GM12878 (cell line): ENCODE measurements at regions not wholly inside any gene's neighbourhood (a gene's known extent, or its start where the extent isn't known, plus 50 kb on each side); places are given as distances from the start of the nearest gene placed in this dataset.

Source experiments
- ATAC-seq: fragments of 200-7000 bp; cut with Tn5 transposase; 3 replicates; pipeline ENCODE4 v1.9.1; 2020; ENCODE audit warnings: mild to moderate bottlenecking, moderate library complexity
- BruUV-seq: library from RNA; stranded (reverse); fragments of 400-500 nt; replicated peaks from 2 replicates; lab custom pipeline; 2021; lab: Mats Ljungman, UMichigan
- CTCF ChIA-PET: fragments of 300-600 bp; sonication (Branson Sonifier 250); formaldehyde crosslinking; extraction: SDS; loops from one replicate; lab custom pipeline; 2021; ENCODE audit warnings: inconsistent platforms; lab: Yijun Ruan, JAX
- POLR2A ChIA-PET: fragments of 350-600 bp; formaldehyde crosslinking; extraction: SDS; loops from one replicate; lab custom pipeline; 2021; ENCODE audit warnings: inconsistent platforms; lab: Charles Lee
- RAD21 ChIA-PET: fragments of 300-600 bp; sonication (Branson Sonifier 250); formaldehyde crosslinking; loops from one replicate; lab custom pipeline; 2023; ENCODE audit warnings: antibody characterized with exemption; ENCODE audit not compliant: unreplicated experiment; lab: Charles Lee
- SMC1A ChIA-PET: fragments of 300-600 bp; sonication (Branson Sonifier 250); formaldehyde crosslinking; loops from one replicate; lab custom pipeline; 2023; ENCODE audit not compliant: unreplicated experiment, uncharacterized antibody; lab: Charles Lee
- DNase-seq: peaks from one replicate; pipeline ENCODE4 v3.0.0-alpha.2; 2011; ENCODE audit warnings: low read depth, low spot score
- FAIRE-seq: peaks from 3 replicates; lab custom pipeline; 2011; peaks lifted over from hg19 to GRCh38; lab: Jason Lieb, UNC
- H2AFZ ChIP-seq: 2 replicates; pipeline ENCODE4 v1.6.0; 2011; ENCODE audit warnings: low read depth, low read length, control low read depth; ENCODE audit not compliant: control insufficient read depth
- H3K27ac ChIP-seq: 2 replicates; pipeline ENCODE4 v1.5.1; 2011; ENCODE audit warnings: control low read depth; ENCODE audit not compliant: control insufficient read depth, insufficient read depth
- H3K27me3 ChIP-seq, 2 experiments: replicated peaks in 1 of 2; 2 replicates each; pipeline versions ENCODE4 v1.6.0 to v1.6.1; 2011; ENCODE audit warnings: low read length in 1 of 2; ENCODE audit not compliant: control insufficient read depth in 2 of 2, insufficient read depth in 2 of 2
- H3K36me3 ChIP-seq, 2 experiments: 2 replicates each; pipeline ENCODE4 v1.5.1; 2011; ENCODE audit warnings: low read length in 1 of 2; ENCODE audit not compliant: control insufficient read depth in 2 of 2, insufficient read depth in 2 of 2
- H3K4me1 ChIP-seq: 2 replicates; pipeline ENCODE4 v1.6.1; 2011; ENCODE audit warnings: mild to moderate bottlenecking, low read length, moderate library complexity, mixed read lengths; ENCODE audit not compliant: control insufficient read depth, insufficient read depth
- H3K4me2 ChIP-seq: 2 replicates; pipeline ENCODE4 v1.6.0; 2011; ENCODE audit warnings: control low read depth; ENCODE audit not compliant: control insufficient read depth, insufficient read depth
- H3K4me3 ChIP-seq: fragments of 200-600 bp; sonication (generic); 2 replicates; pipeline ENCODE4 v1.5.1; 2016
- H3K79me2 ChIP-seq: 2 replicates; pipeline ENCODE4 v1.6.0; 2011; ENCODE audit warnings: low read length; ENCODE audit not compliant: control insufficient read depth, insufficient read depth
- H3K9ac ChIP-seq: 2 replicates; pipeline ENCODE4 v1.8.0; 2011; ENCODE audit warnings: low read length, control low read depth, mixed read lengths; ENCODE audit not compliant: control insufficient read depth, insufficient read depth
- H3K9me3 ChIP-seq: replicated peaks from 3 replicates; pipeline ENCODE4 v1.5.1; 2011; ENCODE audit warnings: mild to moderate bottlenecking, low read length; ENCODE audit not compliant: control insufficient read depth, insufficient read depth
- H4K20me1 ChIP-seq: 2 replicates; pipeline ENCODE4 v1.6.0; 2011; ENCODE audit not compliant: control insufficient read depth, insufficient read depth
- BCL3 ChIP-seq: IDR thresholded peaks from 2 replicates; pipeline ENCODE4 v1.6.1; 2011; ENCODE audit warnings: borderline replicate concordance, low read depth, mild to moderate bottlenecking, moderate library complexity, low read length; ENCODE audit not compliant: insufficient read depth, poor library complexity, severe bottlenecking
- HCFC1 ChIP-seq: fragments of 150-350 bp; IDR thresholded peaks from 2 replicates; pipeline ENCODE4 v1.6.1; 2014; ENCODE audit warnings: low read length
- NBN ChIP-seq: fragments of 450-650 bp; IDR thresholded peaks from 2 replicates; pipeline ENCODE4 v1.6.1; 2016
- PAX8 ChIP-seq: fragments of 450-650 bp; IDR thresholded peaks from 2 replicates; pipeline ENCODE4 v1.6.1; 2017; ENCODE audit warnings: mild to moderate bottlenecking, moderate library complexity
- POLR2AphosphoS2 ChIP-seq: IDR thresholded peaks from 2 replicates; pipeline ENCODE4 v1.6.1; 2011; ENCODE audit warnings: low read depth, mild to moderate bottlenecking, low read length, improper control_type of control experiment, moderate library complexity
- REST ChIP-seq: IDR thresholded peaks from 2 replicates; pipeline ENCODE4 v1.6.1; 2012; ENCODE audit warnings: mild to moderate bottlenecking, low read depth, low read length
- SPI1 ChIP-seq: IDR thresholded peaks from 2 replicates; pipeline ENCODE4 v1.6.1; 2011; ENCODE audit warnings: low read depth, mild to moderate bottlenecking, low read length, moderate library complexity, borderline replicate concordance; ENCODE audit not compliant: insufficient read depth
- SUPT20H ChIP-seq: IDR thresholded peaks from 2 replicates; pipeline ENCODE4 v1.6.1; 2011; ENCODE audit warnings: low read depth, mild to moderate bottlenecking, low read length, moderate library complexity, borderline replicate concordance; ENCODE audit not compliant: control insufficient read depth
- YY1 ChIP-seq: IDR thresholded peaks from 2 replicates; pipeline ENCODE4 v1.6.1; 2011; ENCODE audit warnings: low read depth, mild to moderate bottlenecking, low read length
- ZNF622 ChIP-seq: fragments of 450-650 bp; IDR thresholded peaks from 2 replicates; pipeline ENCODE4 v1.6.1; 2017; ENCODE audit warnings: mild to moderate bottlenecking, inconsistent platforms
- WGBS: methylation state at CpG from one replicate; pipeline ENCODE4 v1.1.6; 2016; ENCODE audit warnings: low lambda C conversion rate; ENCODE audit not compliant: insufficient replicate concordance, insufficient coverage; ENCODE audit errors: missing lambda C conversion rate; 5-methylcytosine and 5-hydroxymethylcytosine counted together
- in situ Hi-C: fragments of 300-500 bp; cut with MboI; formaldehyde crosslinking; loops from 9 replicates; pipeline ENCODE4 v1.14.3; 2018; ENCODE audit warnings: mixed read lengths
- intact Hi-C: fragments of 100-400 bp; cut with micrococcal nuclease; formaldehyde crosslinking; loops from one replicate; pipeline ENCODE4 v1.14.2; 2022; ENCODE audit not compliant: unreplicated experiment

GRCh38 chr1:209304166-209304565, 279.3 kb upstream of the CAMK1G start:
- H3K27ac ChIP-seq = no peak overlapping the region
- no peaks in the 10 kb centered on the region for H3K4me1 ChIP-seq
- CTCF ChIA-PET = no interaction called here
- 18% methylated on average over 3 of the region's 3 CpGs for WGBS
- no peak for DNase-seq
- FAIRE-seq = no peak
- no peak overlapping the region for H3K9ac ChIP-seq
- POLR2A ChIA-PET = no interaction called here
- ATAC-seq = no peak
- no peak overlapping the region for H3K4me3 ChIP-seq
- in situ Hi-C loops (no loop called here), intact Hi-C loops (no loop called here)
- TF ChIP-seq POLR2AphosphoS2 = no peak
- TF ChIP-seq PAX8 = no peak
- no peak for TF ChIP-seq REST
- no peak for TF ChIP-seq SUPT20H
- no peak for TF ChIP-seq YY1
- TF ChIP-seq BCL3 = no peak
- no peak for TF ChIP-seq HCFC1
- TF ChIP-seq SPI1 = no peak
- TF ChIP-seq ZNF622 = no peak
- no peak for TF ChIP-seq NBN
- SMC1A ChIA-PET = no interaction called here
- H3K27me3 ChIP-seq = no peaks in the 10 kb centered on the region; a peak in 1 of 4 replicates
- H3K79me2 ChIP-seq = no peaks in the 10 kb centered on the region
- H2AFZ ChIP-seq = no peak overlapping the region
- RAD21 ChIA-PET = no interaction called here
- no peak overlapping the region for H3K4me2 ChIP-seq
- no peaks in the 10 kb centered on the region for H3K36me3 ChIP-seq
- no TSS peak for BruUV-seq
- no peaks in the 10 kb centered on the region for H3K9me3 ChIP-seq
- no peaks in the 10 kb centered on the region for H4K20me1 ChIP-seq
